ENCODE measurements at regions not wholly inside any gene's neighbourhood (a gene's known extent, or its start where the extent isn't known, plus 50 kb on each side); places are given as distances from the start of the nearest gene placed in this dataset.

DNA sequence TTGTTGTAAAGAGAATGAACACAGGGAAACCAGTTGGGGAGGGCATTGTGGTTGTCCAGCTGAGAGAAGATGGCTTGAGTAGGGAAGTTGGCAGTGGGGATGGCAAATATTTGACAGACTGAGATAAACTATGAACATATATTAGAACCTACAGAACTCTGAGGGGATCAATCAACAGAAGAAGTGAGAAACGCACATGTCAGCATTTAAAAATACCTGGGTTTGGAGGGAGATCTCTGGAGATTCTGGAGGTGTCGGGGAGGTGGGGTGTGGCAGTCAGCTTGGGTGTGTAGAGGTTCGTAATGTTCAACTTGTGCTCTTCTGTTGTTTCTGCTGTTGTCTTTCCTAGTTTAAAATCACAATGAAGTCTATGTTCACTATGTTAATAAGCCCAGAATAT lies 517.8 kb downstream of the AACS start:
- TF ChIP-seq POLR2A (IDR thresholded peaks at IDR 0.05): no peak
- TF ChIP-seq, protein P1, sequence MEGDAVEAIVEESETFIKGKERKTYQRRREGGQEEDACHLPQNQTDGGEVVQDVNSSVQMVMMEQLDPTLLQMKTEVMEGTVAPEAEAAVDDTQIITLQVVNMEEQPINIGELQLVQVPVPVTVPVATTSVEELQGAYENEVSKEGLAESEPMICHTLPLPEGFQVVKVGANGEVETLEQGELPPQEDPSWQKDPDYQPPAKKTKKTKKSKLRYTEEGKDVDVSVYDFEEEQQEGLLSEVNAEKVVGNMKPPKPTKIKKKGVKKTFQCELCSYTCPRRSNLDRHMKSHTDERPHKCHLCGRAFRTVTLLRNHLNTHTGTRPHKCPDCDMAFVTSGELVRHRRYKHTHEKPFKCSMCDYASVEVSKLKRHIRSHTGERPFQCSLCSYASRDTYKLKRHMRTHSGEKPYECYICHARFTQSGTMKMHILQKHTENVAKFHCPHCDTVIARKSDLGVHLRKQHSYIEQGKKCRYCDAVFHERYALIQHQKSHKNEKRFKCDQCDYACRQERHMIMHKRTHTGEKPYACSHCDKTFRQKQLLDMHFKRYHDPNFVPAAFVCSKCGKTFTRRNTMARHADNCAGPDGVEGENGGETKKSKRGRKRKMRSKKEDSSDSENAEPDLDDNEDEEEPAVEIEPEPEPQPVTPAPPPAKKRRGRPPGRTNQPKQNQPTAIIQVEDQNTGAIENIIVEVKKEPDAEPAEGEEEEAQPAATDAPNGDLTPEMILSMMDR (IDR thresholded peaks at IDR 0.05): no peak

Measured in heart left ventricle (tissue), 13 donors.